ENCODE measurements at regions not wholly inside any gene's neighbourhood (a gene's known extent, or its start where the extent isn't known, plus 50 kb on each side); places are given as distances from the start of the nearest gene placed in this dataset.

DNA sequence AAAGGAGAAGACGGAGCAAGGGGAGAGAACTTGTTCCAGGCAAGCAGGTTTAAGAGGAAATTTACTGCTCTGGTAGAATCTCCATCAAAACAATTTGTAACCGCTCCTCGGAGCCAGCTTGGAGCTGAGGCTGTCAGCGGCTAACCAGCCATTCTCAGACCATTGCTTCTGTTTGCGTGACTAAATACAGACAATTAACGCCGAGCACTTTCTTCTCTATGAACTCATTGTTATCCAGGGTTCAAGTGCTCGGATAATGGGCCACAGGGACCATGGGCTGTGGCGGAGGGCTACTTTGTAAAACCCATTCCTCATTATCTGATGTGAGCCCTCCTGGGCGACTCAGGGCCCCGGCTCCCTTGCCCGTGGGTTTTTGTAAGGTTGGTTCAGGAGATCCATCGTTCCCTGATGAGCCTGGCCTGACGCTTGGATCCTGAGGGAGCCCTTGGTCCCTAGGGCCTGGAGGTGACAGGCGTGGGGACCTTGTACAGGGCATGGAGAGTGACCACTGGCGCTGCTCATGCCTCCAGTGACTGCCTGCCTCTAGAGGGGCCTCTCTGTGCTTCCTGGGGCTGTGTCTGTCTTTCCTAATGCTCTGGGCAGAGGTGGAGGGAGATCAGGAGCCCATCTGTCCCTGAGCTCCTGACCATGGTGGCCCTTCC, 61.5 kb upstream of the ZNF536 start:
- DNase-seq (no peak), ATAC-seq (ENCODE audit: low read depth) (no peak)
- POLR2A ChIA-PET, result no interaction called here
- CTCF ChIA-PET, result no interaction called here
- Histone ChIP-seq H2AFZ (ENCODE audit: insufficient read depth, low read depth, low read length, poor library complexity, severe bottlenecking) (no peak overlapping the region), H3K27me3 (replicated peaks in 1 of 4; ENCODE audit: control extremely low read depth in 1 of 4, control insufficient read depth in 3 of 4, insufficient read depth in 4 of 4, low read length in 3 of 4) (no peaks in the 10 kb centered on the region), H3K9ac (ENCODE audit: low read length) (no peak overlapping the region), H3K27ac (ENCODE audit: low read length in 2 of 2) (no peak overlapping the region), H3K9me3 (ENCODE audit: control extremely low read depth in 1 of 3, control insufficient read depth in 2 of 3, insufficient read depth in 1 of 3, low read length in 2 of 3) (peaks cover 0 to 41% (median 0%) of the 10 kb centered on the region in 3 donors), H3K36me3 (replicated peaks in 1 of 2; ENCODE audit: control extremely low read depth in 1 of 2, control insufficient read depth in 1 of 2, extremely low read depth in 1 of 2, insufficient read depth in 2 of 2, low read length in 1 of 2) (no peaks in the 10 kb centered on the region), H3K4me3 (ENCODE audit: control extremely low read depth in 1 of 5, extremely low read depth in 1 of 5, insufficient read depth in 1 of 5, low read depth in 2 of 5, low read length in 4 of 5) (no peak overlapping the region), H3K4me2 (replicated peaks; ENCODE audit: low read depth, low read length, poor library complexity, severe bottlenecking) (no peak overlapping the region), H4K20me1 (ENCODE audit: control insufficient read depth, insufficient read depth, low read length, poor library complexity, severe bottlenecking) (no peaks in the 10 kb centered on the region), H3K79me2 (ENCODE audit: control insufficient read depth, insufficient read depth, low read length) (no peaks in the 10 kb centered on the region), H3K4me1 (ENCODE audit: control insufficient read depth in 2 of 2, insufficient read depth in 2 of 2, low read length in 2 of 2) (no peaks in the 10 kb centered on the region)
- Mint-ChIP-seq H3K27ac (no peak overlapping the region), H3K4me3 (no peak overlapping the region), H3K9me3 (ENCODE audit: insufficient read depth) (peaks cover 7% of the 10 kb centered on the region), H3K27me3 (no peaks in the 10 kb centered on the region), H3K4me1 (no peaks in the 10 kb centered on the region)
- WGBS (ENCODE audit: insufficient coverage), result 84% methylated on average over 16 of the region's 16 CpGs
- TF ChIP-seq EZH2 (IDR thresholded peaks at IDR 0.05; ENCODE audit: borderline replicate concordance, insufficient read depth, low read depth, low read length, poor library complexity, severe bottlenecking), result no peak
- TF ChIP-seq, protein P1, sequence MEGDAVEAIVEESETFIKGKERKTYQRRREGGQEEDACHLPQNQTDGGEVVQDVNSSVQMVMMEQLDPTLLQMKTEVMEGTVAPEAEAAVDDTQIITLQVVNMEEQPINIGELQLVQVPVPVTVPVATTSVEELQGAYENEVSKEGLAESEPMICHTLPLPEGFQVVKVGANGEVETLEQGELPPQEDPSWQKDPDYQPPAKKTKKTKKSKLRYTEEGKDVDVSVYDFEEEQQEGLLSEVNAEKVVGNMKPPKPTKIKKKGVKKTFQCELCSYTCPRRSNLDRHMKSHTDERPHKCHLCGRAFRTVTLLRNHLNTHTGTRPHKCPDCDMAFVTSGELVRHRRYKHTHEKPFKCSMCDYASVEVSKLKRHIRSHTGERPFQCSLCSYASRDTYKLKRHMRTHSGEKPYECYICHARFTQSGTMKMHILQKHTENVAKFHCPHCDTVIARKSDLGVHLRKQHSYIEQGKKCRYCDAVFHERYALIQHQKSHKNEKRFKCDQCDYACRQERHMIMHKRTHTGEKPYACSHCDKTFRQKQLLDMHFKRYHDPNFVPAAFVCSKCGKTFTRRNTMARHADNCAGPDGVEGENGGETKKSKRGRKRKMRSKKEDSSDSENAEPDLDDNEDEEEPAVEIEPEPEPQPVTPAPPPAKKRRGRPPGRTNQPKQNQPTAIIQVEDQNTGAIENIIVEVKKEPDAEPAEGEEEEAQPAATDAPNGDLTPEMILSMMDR (IDR thresholded peaks at IDR 0.05), result no peak
- intact Hi-C loops (cut with micrococcal nuclease), result no loop called here

DNA sequence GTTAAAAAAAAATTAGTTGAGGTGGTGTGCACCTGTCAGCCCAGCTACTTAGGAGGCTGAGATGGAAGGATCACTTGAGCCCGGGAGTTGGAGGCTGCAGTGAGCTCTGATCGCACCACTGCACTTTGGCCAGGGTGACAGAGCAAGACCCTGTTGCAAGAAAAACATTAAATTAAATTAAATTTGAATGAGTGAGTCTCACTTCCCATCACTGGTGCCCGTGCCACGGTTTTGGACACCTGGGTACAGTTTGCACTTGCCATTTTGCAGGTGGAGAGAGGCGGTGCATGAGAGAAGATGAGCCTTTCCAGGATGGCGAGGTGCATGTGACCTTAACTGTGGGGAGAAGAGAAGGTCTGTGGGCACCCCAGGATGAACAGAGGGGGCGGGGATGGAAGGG, 60.3 kb upstream of the ZNF536 start:
- Histone ChIP-seq H3K4me1 (ENCODE audit: control insufficient read depth in 2 of 2, insufficient read depth in 2 of 2, low read length in 2 of 2) (no peaks in the 10 kb centered on the region), H3K9me3 (ENCODE audit: control extremely low read depth in 1 of 3, control insufficient read depth in 2 of 3, insufficient read depth in 1 of 3, low read length in 2 of 3) (peaks cover 0 to 47% (median 5%) of the 10 kb centered on the region in 3 donors), H3K79me2 (ENCODE audit: control insufficient read depth, insufficient read depth, low read length) (no peaks in the 10 kb centered on the region), H4K20me1 (ENCODE audit: control insufficient read depth, insufficient read depth, low read length, poor library complexity, severe bottlenecking) (no peaks in the 10 kb centered on the region), H3K9ac (ENCODE audit: low read length) (no peak overlapping the region), H2AFZ (ENCODE audit: insufficient read depth, low read depth, low read length, poor library complexity, severe bottlenecking) (no peak overlapping the region), H3K36me3 (replicated peaks in 1 of 2; ENCODE audit: control extremely low read depth in 1 of 2, control insufficient read depth in 1 of 2, extremely low read depth in 1 of 2, insufficient read depth in 2 of 2, low read length in 1 of 2) (no peaks in the 10 kb centered on the region), H3K4me2 (replicated peaks; ENCODE audit: low read depth, low read length, poor library complexity, severe bottlenecking) (no peak overlapping the region), H3K4me3 (ENCODE audit: control extremely low read depth in 1 of 5, extremely low read depth in 1 of 5, insufficient read depth in 1 of 5, low read depth in 2 of 5, low read length in 4 of 5) (no peak overlapping the region), H3K27me3 (replicated peaks in 1 of 4; ENCODE audit: control extremely low read depth in 1 of 4, control insufficient read depth in 3 of 4, insufficient read depth in 4 of 4, low read length in 3 of 4) (no peaks in the 10 kb centered on the region), H3K27ac (ENCODE audit: low read length in 2 of 2) (no peak overlapping the region)
- no peak overlapping the region for H3K27ac Mint-ChIP-seq
- ATAC-seq (ENCODE audit: low read depth), result no peak
- intact Hi-C loops (cut with micrococcal nuclease), result no loop called here
- no peak for DNase-seq
- no peak overlapping the region for H3K4me3 Mint-ChIP-seq
- ChIA-PET POLR2A (no interaction called here), CTCF (no interaction called here)
- TF ChIP-seq, protein P1 (IDR thresholded peaks at IDR 0.05), result no peak
- TF ChIP-seq EZH2 (IDR thresholded peaks at IDR 0.05; ENCODE audit: borderline replicate concordance, insufficient read depth, low read depth, low read length, poor library complexity, severe bottlenecking), result no peak
- H3K4me1 Mint-ChIP-seq, result no peaks in the 10 kb centered on the region
- WGBS (ENCODE audit: insufficient coverage), result 80% methylated on average over 5 of the region's 7 CpGs
- H3K27me3 Mint-ChIP-seq, result no peaks in the 10 kb centered on the region
- H3K9me3 Mint-ChIP-seq (ENCODE audit: insufficient read depth), result peaks cover 12% of the 10 kb centered on the region
